ENCODE measurements at regions not wholly inside any gene's neighbourhood (a gene's known extent, or its start where the extent isn't known, plus 50 kb on each side); places are given as distances from the start of the nearest gene placed in this dataset.
"Not testable (repeated sequence)": the region's sequence is repeated elsewhere in the genome, so short reads cannot be mapped to it uniquely, and the experiment has no call there.

DNA sequence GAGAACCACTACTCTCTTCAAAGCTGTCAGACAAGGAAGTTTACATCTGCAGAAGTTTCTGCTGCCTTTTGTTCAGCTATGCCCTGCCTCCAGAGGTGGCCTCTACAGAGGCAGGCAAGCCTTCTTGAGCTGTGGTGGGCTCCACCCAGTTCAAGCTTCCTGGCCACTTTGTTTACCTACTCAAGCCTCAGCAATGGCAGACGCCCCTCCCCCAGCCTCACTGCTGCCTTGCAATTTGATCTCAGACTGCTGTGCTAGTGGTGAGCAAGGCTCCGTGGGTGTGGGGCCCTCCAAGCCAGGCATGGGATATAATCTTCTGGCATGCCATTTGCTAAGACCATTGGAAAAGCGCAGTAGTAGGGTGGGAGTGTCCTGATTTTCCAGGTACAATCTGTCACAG lies 144.0 kb downstream of the CCNG2 start:
- in situ Hi-C loops (cut with HindIII; ENCODE audit: low sequenced_read_pairs): not testable (repeated sequence)

- in situ Hi-C loops (cut with HindIII; ENCODE audit: low sequenced_read_pairs): no loop called here
Measured at GRCh38 chr4:77305766-77306165, 148.8 kb downstream of the CCNG2 start.

GRCh38 chr4:77306496-77306895 lies 149.5 kb downstream of the CCNG2 start:
- in situ Hi-C loops (cut with HindIII; ENCODE audit: low sequenced_read_pairs): no loop called here

- in situ Hi-C loops (cut with HindIII; ENCODE audit: low sequenced_read_pairs): no loop called here
Measured at GRCh38 chr4:77308843-77309242, 151.8 kb downstream of the CCNG2 start.

DNA sequence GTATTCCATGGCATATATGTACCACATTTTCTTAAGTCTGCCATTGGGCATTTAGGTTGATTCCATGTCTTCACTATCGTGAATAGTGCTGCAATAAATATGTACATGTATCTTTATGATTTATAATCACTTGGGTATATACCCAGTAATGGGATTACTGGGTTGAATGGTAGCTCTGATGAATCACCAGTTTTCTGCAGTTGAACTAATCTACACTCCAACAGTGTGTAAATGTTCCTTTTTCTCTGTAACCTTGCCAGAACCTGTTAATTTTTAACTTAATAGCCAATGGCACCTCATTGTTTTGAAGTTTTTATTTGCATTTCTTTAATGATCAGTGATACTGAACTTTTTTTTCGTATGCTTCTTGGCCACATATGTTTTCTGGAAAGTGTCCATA lies 152.5 kb downstream of the CCNG2 start:
- in situ Hi-C loops (cut with HindIII; ENCODE audit: low sequenced_read_pairs): no loop called here

GRCh38 chr4:77310931-77311330 lies 153.9 kb downstream of the CCNG2 start:
- in situ Hi-C loops (cut with HindIII; ENCODE audit: low sequenced_read_pairs): no loop called here

GRCh38 chr4:77314697-77315096 lies 157.7 kb downstream of the CCNG2 start:
- in situ Hi-C loops (cut with HindIII; ENCODE audit: low sequenced_read_pairs): no loop called here

- in situ Hi-C loops (cut with HindIII; ENCODE audit: low sequenced_read_pairs): loop anchor here (25.0 kb wide), 1 partner anchor 90 kb away; no protein-coding TSS in a partner anchor
Measured at GRCh38 chr4:77327151-77327550, 170.1 kb downstream of the CCNG2 start.

- in situ Hi-C loops (cut with HindIII; ENCODE audit: low sequenced_read_pairs): loop anchor here (25.0 kb wide), 1 partner anchor 95 kb away; no protein-coding TSS in a partner anchor
Measured at GRCh38 chr4:77332696-77333270, 175.8 kb downstream of the CCNG2 start.

DNA sequence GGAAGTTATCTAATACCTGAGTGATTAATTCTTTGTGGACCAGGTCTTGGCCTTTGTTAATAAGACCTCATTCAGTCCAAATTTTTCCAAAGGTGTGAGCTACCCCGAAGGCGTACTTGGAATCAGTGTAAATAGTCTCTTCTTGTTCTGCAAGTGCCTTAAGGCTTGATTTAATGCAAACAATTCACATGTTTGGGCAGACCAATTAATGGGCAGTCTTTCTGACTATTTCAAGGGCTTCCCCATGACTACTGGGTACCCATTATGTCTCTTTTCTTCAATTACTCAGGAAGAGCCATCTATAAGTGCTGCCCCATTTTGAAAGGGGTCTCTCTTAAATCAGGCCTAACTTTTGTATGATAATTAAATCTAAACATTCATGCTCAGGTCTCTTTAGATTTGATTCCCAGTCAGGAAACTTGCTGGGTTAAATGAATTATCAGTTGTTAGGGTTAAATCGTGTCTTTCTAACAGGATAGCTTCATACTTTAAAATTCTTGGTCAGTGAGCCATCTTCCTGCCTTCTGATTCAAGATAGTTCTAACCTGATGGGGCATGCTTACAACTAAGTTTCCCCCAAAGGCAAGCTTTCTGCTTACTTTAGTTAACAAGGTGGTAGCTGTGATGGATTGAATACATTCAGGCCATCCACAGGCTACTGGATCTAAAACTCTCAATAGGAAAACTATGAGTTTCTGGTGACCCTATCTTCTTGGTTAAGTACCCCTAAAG lies 179.6 kb downstream of the CCNG2 start:
- in situ Hi-C loops (cut with HindIII; ENCODE audit: low sequenced_read_pairs): loop anchor here (25.0 kb wide), 1 partner anchor 99 kb away; no protein-coding TSS in a partner anchor

- in situ Hi-C loops (cut with HindIII; ENCODE audit: low sequenced_read_pairs): loop anchor here (25.0 kb wide), 1 partner anchor 105 kb away; no protein-coding TSS in a partner anchor
Measured at GRCh38 chr4:77342170-77342810, 185.3 kb downstream of the CCNG2 start.

- in situ Hi-C loops (cut with HindIII; ENCODE audit: low sequenced_read_pairs): loop anchor here (25.0 kb wide), 1 partner anchor 107 kb away; no protein-coding TSS in a partner anchor
Measured at GRCh38 chr4:77344001-77344400, 187.0 kb downstream of the CCNG2 start.

DNA sequence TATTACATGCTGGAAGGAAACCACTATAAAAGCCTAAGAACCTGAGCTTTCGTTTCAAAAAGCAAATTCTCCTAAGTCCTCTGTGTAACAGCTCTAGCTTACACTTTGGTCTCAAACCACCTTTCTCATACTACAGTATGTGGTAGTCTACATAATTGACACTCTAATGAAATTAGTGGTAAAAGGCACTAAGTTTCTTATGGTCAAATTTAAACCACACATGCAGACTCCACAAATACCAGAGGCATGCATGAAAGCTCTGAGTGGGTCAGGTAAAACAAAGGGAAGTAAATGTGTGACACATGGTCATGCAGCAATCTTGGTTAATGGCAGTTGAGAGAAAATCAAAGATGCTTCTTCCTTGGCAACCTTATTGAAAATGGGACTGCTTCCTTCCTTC lies 187.8 kb downstream of the CCNG2 start:
- in situ Hi-C loops (cut with HindIII; ENCODE audit: low sequenced_read_pairs): loop anchor here (25.0 kb wide), 1 partner anchor 107 kb away; no protein-coding TSS in a partner anchor

GRCh38 chr4:77347351-77347966 lies 190.5 kb downstream of the CCNG2 start:
- in situ Hi-C loops (cut with HindIII; ENCODE audit: low sequenced_read_pairs): loop anchor here (25.0 kb wide), 1 partner anchor 110 kb away; no protein-coding TSS in a partner anchor

- in situ Hi-C loops (cut with HindIII; ENCODE audit: low sequenced_read_pairs): loop anchor here (25.0 kb wide), 1 partner anchor 112 kb away; no protein-coding TSS in a partner anchor
Measured at GRCh38 chr4:77348815-77349214, 191.8 kb downstream of the CCNG2 start.

DNA sequence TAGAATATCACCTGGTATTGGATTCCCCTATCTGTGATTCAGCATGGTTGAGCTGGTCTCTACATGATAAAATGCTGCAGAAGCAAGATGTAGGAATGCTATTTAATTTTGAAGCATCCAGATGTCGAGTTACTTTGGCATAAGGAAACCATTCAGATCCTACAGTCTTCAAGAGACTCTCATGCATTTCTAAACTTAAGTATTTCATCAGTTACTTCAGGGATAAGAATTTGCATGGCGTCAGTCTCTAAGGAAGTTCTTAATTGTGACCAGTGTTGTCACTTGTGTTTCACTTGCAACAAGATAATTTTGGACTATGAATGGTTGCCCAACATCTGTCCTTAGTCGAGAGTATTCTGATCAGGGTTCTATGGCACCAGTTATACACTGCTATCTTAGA lies 192.4 kb downstream of the CCNG2 start:
- in situ Hi-C loops (cut with HindIII; ENCODE audit: low sequenced_read_pairs): loop anchor here (25.0 kb wide), 1 partner anchor 112 kb away; no protein-coding TSS in a partner anchor

- in situ Hi-C loops (cut with HindIII; ENCODE audit: low sequenced_read_pairs): loop anchor here (25.0 kb wide), 1 partner anchor 112 kb away; no protein-coding TSS in a partner anchor
Measured at GRCh38 chr4:77349796-77350195, 192.8 kb downstream of the CCNG2 start.

- in situ Hi-C loops (cut with HindIII; ENCODE audit: low sequenced_read_pairs): no loop called here
Measured at GRCh38 chr4:77352192-77352591, 195.2 kb downstream of the CCNG2 start.

GRCh38 chr4:77353724-77354315 lies 196.8 kb downstream of the CCNG2 start:
- in situ Hi-C loops (cut with HindIII; ENCODE audit: low sequenced_read_pairs): not testable (repeated sequence)

- in situ Hi-C loops (cut with HindIII; ENCODE audit: low sequenced_read_pairs): no loop called here
Measured at GRCh38 chr4:77354550-77354949, 197.5 kb downstream of the CCNG2 start.

DNA sequence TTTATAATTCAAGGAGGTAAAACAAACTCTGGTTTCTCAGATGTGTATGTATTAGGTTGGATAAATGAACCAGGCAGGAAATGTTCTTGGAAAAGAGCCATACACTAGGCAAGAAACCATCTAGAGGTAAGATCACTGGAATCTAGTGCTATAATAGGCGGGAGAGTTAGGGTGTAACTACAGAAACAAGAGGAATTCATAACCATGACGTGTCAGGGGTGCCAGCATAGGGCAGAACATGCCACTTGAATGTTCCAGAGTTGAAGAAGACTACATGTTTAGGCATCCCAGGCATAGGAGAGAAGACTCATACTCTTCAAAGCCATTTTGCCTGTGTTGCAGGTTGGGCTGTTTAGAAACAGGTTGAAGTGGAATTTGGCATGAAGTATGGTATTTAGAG lies 198.7 kb downstream of the CCNG2 start:
- in situ Hi-C loops (cut with HindIII; ENCODE audit: low sequenced_read_pairs): no loop called here
